Left ventricle myocardium inferior (tissue), 1 donor: ENCODE measurements at regions not wholly inside any gene's neighbourhood (a gene's known extent, or its start where the extent isn't known, plus 50 kb on each side); places are given as distances from the start of the nearest gene placed in this dataset.
"Not testable (repeated sequence)": the region's sequence is repeated elsewhere in the genome, so short reads cannot be mapped to it uniquely, and the experiment has no call there.

Experiments
- DNase-seq: peaks from one replicate; pipeline ENCODE4 v3.0.0-alpha.2; 2020
- H3K27ac ChIP-seq: fragments of 200-600 bp; replicated peaks from 2 replicates; pipeline ENCODE4 v1.8.0; 2021
- H3K27me3 ChIP-seq: fragments of 200-600 bp; 2 replicates; pipeline ENCODE4 v1.8.0; 2021; ENCODE audit warnings: low read depth
- H3K36me3 ChIP-seq: fragments of 200-600 bp; 2 replicates; pipeline ENCODE4 v1.8.0; 2021
- H3K4me1 ChIP-seq: fragments of 200-600 bp; 2 replicates; pipeline ENCODE4 v1.8.0; 2021
- H3K4me3 ChIP-seq: fragments of 200-600 bp; 2 replicates; pipeline ENCODE4 v1.8.0; 2021; ENCODE audit warnings: mild to moderate bottlenecking, moderate library complexity
- H3K9me3 ChIP-seq: fragments of 200-600 bp; replicated peaks from 2 replicates; pipeline ENCODE4 v1.8.0; 2021
- CTCF ChIP-seq: fragments of 200-600 bp; IDR thresholded peaks from 2 replicates; pipeline ENCODE4 v1.8.0; 2021; ENCODE audit warnings: antibody characterized with exemption, mild to moderate bottlenecking, borderline replicate concordance
- intact Hi-C: fragments of 100-400 bp; cut with micrococcal nuclease; formaldehyde crosslinking; loops from one replicate; pipeline ENCODE4 v1.11.0; 2022
- donor health status: DM: no; HTN: yes; CAD: no; lungs with severe emphysema.

DNA sequence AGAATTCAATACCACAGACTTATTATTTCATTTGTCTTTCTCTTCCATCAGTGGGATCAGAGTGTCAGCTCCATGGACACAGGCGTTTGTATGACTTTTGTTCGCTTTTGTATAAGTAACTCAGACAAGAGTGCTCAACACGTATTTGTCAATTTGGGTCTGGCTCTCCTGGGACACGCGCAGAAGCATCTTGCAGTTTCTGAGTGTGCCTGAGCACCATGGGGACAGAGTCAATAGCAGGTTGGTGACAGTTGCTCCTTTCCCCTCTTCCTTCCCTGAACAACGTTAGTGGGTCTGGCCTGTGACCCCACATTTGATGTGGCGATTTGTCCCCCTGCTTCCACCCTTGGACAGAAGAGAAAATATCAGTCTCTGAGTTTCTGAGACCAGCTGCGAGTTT, 120.4 kb upstream of the SDK1 start:
- Histone ChIP-seq H3K36me3 (no peaks in the 10 kb centered on the region), H3K4me1 (peaks cover 3% of the 10 kb centered on the region), H3K27ac (no peak overlapping the region), H3K9me3 (peaks cover 9% of the 10 kb centered on the region), H3K4me3 (no peak overlapping the region), H3K27me3 (peaks cover 16% of the 10 kb centered on the region)
- no peak for DNase-seq
- no peak for TF ChIP-seq CTCF
- intact Hi-C loops = no loop called here

DNA sequence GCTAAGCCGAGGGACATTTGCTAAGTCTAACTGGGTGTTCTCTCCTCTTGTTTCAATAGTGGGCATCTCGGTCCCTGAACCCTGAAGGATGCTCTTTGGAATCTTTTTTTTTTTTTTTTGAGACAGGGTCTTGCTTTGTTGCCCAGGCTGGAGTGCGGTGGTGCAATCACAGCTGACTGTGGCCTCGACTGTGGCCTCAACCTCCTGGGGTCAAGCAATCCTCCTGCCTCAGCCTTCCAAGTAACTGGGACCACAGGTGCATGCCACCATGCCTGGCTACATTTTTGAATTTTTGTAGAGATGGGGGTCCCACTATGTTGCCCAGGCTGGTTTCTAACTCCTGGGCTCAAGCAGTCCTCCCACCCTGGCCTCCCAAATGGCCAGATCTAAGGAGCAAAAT, 119.0 kb upstream of the SDK1 start:
- H3K36me3 ChIP-seq, DNase-seq, H3K9me3 ChIP-seq, H3K27ac ChIP-seq, H3K27me3 ChIP-seq, intact Hi-C loops, H3K4me1 ChIP-seq, H3K4me3 ChIP-seq: not testable (repeated sequence)

DNA sequence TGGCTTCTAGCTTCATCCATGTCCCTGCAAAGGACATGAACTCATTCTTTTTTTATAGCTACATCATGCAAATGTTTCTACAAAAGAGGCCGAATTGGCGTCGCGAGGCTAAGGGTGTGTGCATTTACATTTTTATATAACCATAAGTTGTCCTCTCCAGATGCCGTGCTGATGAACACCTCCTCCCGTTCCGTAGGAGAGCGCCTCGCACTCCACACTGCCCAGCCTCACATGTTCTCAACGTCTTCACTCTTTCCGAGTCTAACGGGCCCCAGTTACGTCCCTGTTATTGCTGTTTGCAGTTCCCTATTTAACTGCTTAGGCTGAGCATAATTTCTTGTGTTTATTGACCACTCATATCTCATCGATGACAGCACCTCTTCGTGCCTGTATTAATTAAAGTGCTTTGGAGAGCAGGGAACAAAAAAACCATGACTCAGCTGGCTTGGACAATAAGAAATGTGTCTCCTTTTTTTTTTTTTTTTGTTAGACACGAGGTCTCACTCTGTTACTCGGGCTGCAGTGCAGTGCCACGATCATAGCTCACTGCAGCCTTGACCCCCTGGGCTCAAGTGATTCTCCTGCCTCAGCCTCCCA, 113.5 kb upstream of the SDK1 start:
- Histone ChIP-seq H3K27ac (no peak overlapping the region), H3K4me3 (no peak overlapping the region), H3K4me1 (no peaks in the 10 kb centered on the region), H3K36me3 (no peaks in the 10 kb centered on the region), H3K27me3 (peaks cover 7% of the 10 kb centered on the region), H3K9me3 (peaks cover 9% of the 10 kb centered on the region)
- intact Hi-C loops = no loop called here
- TF ChIP-seq CTCF = no peak
- DNase-seq = no peak

DNA sequence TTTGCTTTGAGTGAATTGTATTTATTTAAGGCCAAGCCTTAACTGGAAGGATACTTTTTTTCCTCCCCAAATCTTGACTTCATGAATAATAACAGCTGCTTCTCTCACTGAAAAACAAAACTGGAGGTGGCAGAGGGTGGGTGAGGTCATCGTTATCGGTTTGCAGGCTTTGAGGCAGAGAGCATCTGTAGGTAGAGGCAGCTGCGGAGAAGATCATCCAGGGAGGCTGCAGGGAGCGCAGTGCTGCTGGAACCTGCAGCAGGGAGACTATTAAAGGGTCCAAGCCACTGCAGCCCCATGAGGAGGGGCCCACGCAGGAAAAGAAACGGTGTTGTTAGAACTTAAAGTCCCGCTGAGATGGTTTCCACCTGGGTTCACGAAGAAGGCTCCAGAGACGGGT, 112.1 kb upstream of the SDK1 start:
- intact Hi-C loops = no loop called here
- Histone ChIP-seq H3K27me3 (peaks cover 7% of the 10 kb centered on the region), H3K9me3 (no peaks in the 10 kb centered on the region), H3K27ac (no peak overlapping the region), H3K36me3 (no peaks in the 10 kb centered on the region), H3K4me1 (no peaks in the 10 kb centered on the region), H3K4me3 (no peak overlapping the region)
- no peak for TF ChIP-seq CTCF
- no peak for DNase-seq

- no peaks in the 10 kb centered on the region for H3K36me3 ChIP-seq
- DNase-seq = no peak
- TF ChIP-seq CTCF = no peak
- no peak overlapping the region for H3K4me3 ChIP-seq
- H3K4me1 ChIP-seq = no peaks in the 10 kb centered on the region
- H3K27me3 ChIP-seq = peaks cover 7% of the 10 kb centered on the region
- no peak overlapping the region for H3K27ac ChIP-seq
- intact Hi-C loops = no loop called here
- peaks cover 3% of the 10 kb centered on the region for H3K9me3 ChIP-seq
Observed at GRCh38 chr7:3191548-3191947, 109.5 kb upstream of the SDK1 start.

DNA sequence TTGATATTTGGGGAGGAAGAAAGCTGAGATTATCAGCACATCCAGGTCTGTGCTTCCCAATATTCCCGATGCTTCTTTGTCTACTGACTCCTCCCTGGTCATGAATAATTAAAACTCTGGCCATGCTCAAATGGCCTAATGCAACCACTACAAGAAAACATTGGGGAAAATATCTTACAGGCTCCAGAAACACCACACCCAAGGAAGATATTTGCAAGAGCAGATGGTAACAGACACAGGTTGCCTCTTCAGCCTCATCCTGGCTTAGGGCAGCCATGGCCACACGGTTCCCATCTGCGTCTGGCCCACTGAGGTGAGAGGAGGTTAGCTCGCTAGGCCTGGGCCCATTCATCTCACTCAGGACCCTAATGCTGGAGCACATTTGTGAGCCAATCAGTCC, 108.4 kb upstream of the SDK1 start:
- Histone ChIP-seq H3K4me1 (no peaks in the 10 kb centered on the region), H3K9me3 (peaks cover 3% of the 10 kb centered on the region), H3K4me3 (no peak overlapping the region), H3K36me3 (no peaks in the 10 kb centered on the region), H3K27ac (no peak overlapping the region), H3K27me3 (peaks cover 7% of the 10 kb centered on the region)
- DNase-seq = no peak
- intact Hi-C loops = no loop called here
- TF ChIP-seq CTCF = no peak
